Adrenal gland (tissue), 9 donors: ENCODE measurements at regions not wholly inside any gene's neighbourhood (a gene's known extent, or its start where the extent isn't known, plus 50 kb on each side); places are given as distances from the start of the nearest gene placed in this dataset.

Source experiments
- DNase-seq, 7 donors: peaks; one replicate each; pipeline ENCODE4 v3.0.0-alpha.2; 2019 to 2020
- H3K27ac ChIP-seq, 5 donors: fragments of 200-600 bp; sonication (generic) in 4 of 5; 1 replicate in 3 of 5; 2 replicates in 2 of 5; pipeline versions ENCODE4 v1.5.1 to v1.8.0; 2016 to 2020; ENCODE audit warnings: mild to moderate bottlenecking in 1 of 5
- H3K27me3 ChIP-seq: fragments of 200-600 bp; 2 replicates; pipeline ENCODE4 v1.8.0; 2021
- H3K36me3 ChIP-seq, 2 donors: fragments of 200-600 bp; replicated peaks in 1 of 2; 1 replicate in 1 of 2; 2 replicates in 1 of 2; pipeline versions ENCODE4 v1.5.1 to v1.8.0; 2018 to 2022
- H3K4me1 ChIP-seq, 2 donors: fragments of 200-600 bp; replicated peaks in 1 of 2; 1 replicate in 1 of 2; 2 replicates in 1 of 2; pipeline versions ENCODE4 v1.5.1 to v1.8.0; 2018 to 2021
- H3K4me3 ChIP-seq, 4 donors: fragments of 200-600 bp; sonication (generic) in 3 of 4; one replicate each; pipeline ENCODE4 v1.5.1; 2016 to 2018
- H3K9me3 ChIP-seq, 3 donors: fragments of 200-600 bp; sonication (generic) in 1 of 3; replicated peaks in 1 of 3; 1 replicate in 2 of 3; 2 replicates in 1 of 3; pipeline versions ENCODE4 v1.5.1 to v1.8.0; 2016 to 2021
- CTCF ChIP-seq, 6 experiments: fragments of 450-650 bp in 4 of 6; fragments of 200-600 bp in 2 of 6; sonication (generic) in 1 of 6; IDR thresholded peaks; 1 replicate in 5 of 6; 2 replicates in 1 of 6; pipeline versions ENCODE4 v1.5.1 to v1.8.0; 2016 to 2021; ENCODE audit warnings: antibody characterized with exemption in 6 of 6, mild to moderate bottlenecking in 2 of 6, moderate library complexity in 1 of 6
- POLR2A ChIP-seq, 2 donors: fragments of 450-650 bp; IDR thresholded peaks; one replicate each; pipeline ENCODE4 v1.6.1; 2017; ENCODE audit warnings: antibody characterized with exemption in 2 of 2, mild to moderate bottlenecking in 2 of 2, moderate library complexity in 1 of 2
- WGBS, 4 donors: extraction: QIAGEN DNeasy Blood & Tissue Kit in 2 of 4; methylation state at CpG; one replicate each; pipeline versions ENCODE4 v1.1.5 to v1.1.7; 2013 to 2017; 5-methylcytosine and 5-hydroxymethylcytosine counted together
- intact Hi-C, 2 donors: fragments of 100-400 bp; cut with DNase I; formaldehyde crosslinking; loops; one replicate each; pipeline versions ENCODE4 v1.14.1 to v1.15.0; 2022 to 2023
- donor health status: healthy with polysubstance abuse.
- donor health status: Bipolar disorder and iron deficiency.
- donor health status: DM: yes; HTN: yes; CAD: no.
- donor health status: DM: no; HTN: no; CAD: no.
- donor health status: DM: no; HTN: no; CAD: no.

- peak overlapping the region in 4 of 5 donors; percentile 58 to 62 (median 58) for H3K27ac ChIP-seq
- intact Hi-C loops = no loop called here
- no peak for DNase-seq
- no peak overlapping the region for H3K4me3 ChIP-seq
- no peaks in the 10 kb centered on the region for H3K36me3 ChIP-seq
- no peak for TF ChIP-seq POLR2A (IDR thresholded peaks at IDR 0.05)
- TF ChIP-seq CTCF (IDR thresholded peaks at IDR 0.05) = no peak
- H3K9me3 ChIP-seq = no peaks in the 10 kb centered on the region
- no peaks in the 10 kb centered on the region for H3K27me3 ChIP-seq
- WGBS, 4 donors = 11 to 31% (median 20%) methylated on average over 2 of the region's 2 CpGs
- peaks cover 14 to 18% of the 10 kb centered on the region in 2 donors for H3K4me1 ChIP-seq
Measured at GRCh38 chr1:221611656-221612046, 130.2 kb downstream of the DUSP10 start.

- H3K9me3 ChIP-seq = no peaks in the 10 kb centered on the region
- no peaks in the 10 kb centered on the region for H3K36me3 ChIP-seq
- peak; percentile 59 to 90 (median 79) for DNase-seq
- WGBS, 4 donors = 18 to 30% (median 23%) methylated on average over 5 of the region's 5 CpGs
- TF ChIP-seq POLR2A (IDR thresholded peaks at IDR 0.05) = no peak
- no peak for TF ChIP-seq CTCF (IDR thresholded peaks at IDR 0.05)
- H3K4me3 ChIP-seq = no peak overlapping the region
- intact Hi-C loops = no loop called here
- peaks cover 14 to 18% of the 10 kb centered on the region in 2 donors for H3K4me1 ChIP-seq
- peak overlapping the region; percentile 30 to 62 (median 58) for H3K27ac ChIP-seq
- no peaks in the 10 kb centered on the region for H3K27me3 ChIP-seq
Measured at GRCh38 chr1:221612047-221612777, 129.7 kb downstream of the DUSP10 start.

- Histone ChIP-seq H3K4me3 (no peak overlapping the region), H3K4me1 (no peaks in the 10 kb centered on the region), H3K9me3 (no peaks in the 10 kb centered on the region), H3K36me3 (no peaks in the 10 kb centered on the region), H3K27ac (no peak overlapping the region), H3K27me3 (no peaks in the 10 kb centered on the region)
- WGBS, 4 donors = 91 to 95% (median 93%) methylated on average over 5 of the region's 5 CpGs
- intact Hi-C loops = no loop called here
- TF ChIP-seq POLR2A (IDR thresholded peaks at IDR 0.05) (no peak), CTCF (IDR thresholded peaks at IDR 0.05) (no peak)
- peak in 2 of 7 donors; percentile 20 to 27 for DNase-seq
Measured at GRCh38 chr1:221620437-221621384, 121.2 kb downstream of the DUSP10 start.

- Histone ChIP-seq H3K27ac (no peak overlapping the region), H3K9me3 (no peaks in the 10 kb centered on the region), H3K4me1 (no peaks in the 10 kb centered on the region), H3K27me3 (no peaks in the 10 kb centered on the region), H3K4me3 (no peak overlapping the region), H3K36me3 (no peaks in the 10 kb centered on the region)
- intact Hi-C loops = no loop called here
- WGBS, 4 donors = 87 to 96% (median 93%) methylated on average over 2 of the region's 2 CpGs
- DNase-seq = no peak
- TF ChIP-seq CTCF (IDR thresholded peaks at IDR 0.05) = no peak
- TF ChIP-seq POLR2A (IDR thresholded peaks at IDR 0.05) = no peak
Measured at GRCh38 chr1:221621683-221622082, 120.2 kb downstream of the DUSP10 start.
